Esophagus squamous epithelium (tissue), 4 donors: ENCODE measurements at regions not wholly inside any gene's neighbourhood (a gene's known extent, or its start where the extent isn't known, plus 50 kb on each side); places are given as distances from the start of the nearest gene placed in this dataset.

Experiments used
- POLR2A ChIP-seq, 4 donors: fragments of 450-650 bp; IDR thresholded peaks; one replicate each; pipeline ENCODE4 v1.6.1; 2017; ENCODE audit warnings: antibody characterized with exemption in 4 of 4, mild to moderate bottlenecking in 4 of 4, moderate library complexity in 3 of 4
- TF ChIP-seq, protein P1 (sequence below), 6 experiments: fragments of 450-650 bp in 4 of 6; fragments of 200-600 bp in 2 of 6; sonication (generic) in 2 of 6; IDR thresholded peaks; one replicate each; pipeline ENCODE4 v1.5.1; 2016 to 2019; ENCODE audit warnings: antibody characterized with exemption in 6 of 6, mild to moderate bottlenecking in 4 of 6, moderate library complexity in 4 of 6

GRCh38 chr13:18978447-18978846, 203.2 kb downstream of the TUBA3C start:
- TF ChIP-seq, protein P1, sequence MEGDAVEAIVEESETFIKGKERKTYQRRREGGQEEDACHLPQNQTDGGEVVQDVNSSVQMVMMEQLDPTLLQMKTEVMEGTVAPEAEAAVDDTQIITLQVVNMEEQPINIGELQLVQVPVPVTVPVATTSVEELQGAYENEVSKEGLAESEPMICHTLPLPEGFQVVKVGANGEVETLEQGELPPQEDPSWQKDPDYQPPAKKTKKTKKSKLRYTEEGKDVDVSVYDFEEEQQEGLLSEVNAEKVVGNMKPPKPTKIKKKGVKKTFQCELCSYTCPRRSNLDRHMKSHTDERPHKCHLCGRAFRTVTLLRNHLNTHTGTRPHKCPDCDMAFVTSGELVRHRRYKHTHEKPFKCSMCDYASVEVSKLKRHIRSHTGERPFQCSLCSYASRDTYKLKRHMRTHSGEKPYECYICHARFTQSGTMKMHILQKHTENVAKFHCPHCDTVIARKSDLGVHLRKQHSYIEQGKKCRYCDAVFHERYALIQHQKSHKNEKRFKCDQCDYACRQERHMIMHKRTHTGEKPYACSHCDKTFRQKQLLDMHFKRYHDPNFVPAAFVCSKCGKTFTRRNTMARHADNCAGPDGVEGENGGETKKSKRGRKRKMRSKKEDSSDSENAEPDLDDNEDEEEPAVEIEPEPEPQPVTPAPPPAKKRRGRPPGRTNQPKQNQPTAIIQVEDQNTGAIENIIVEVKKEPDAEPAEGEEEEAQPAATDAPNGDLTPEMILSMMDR (IDR thresholded peaks at IDR 0.05): no peak
- no peak for TF ChIP-seq POLR2A (IDR thresholded peaks at IDR 0.05)
